PFSK-1 (cell line): ENCODE measurements at regions not wholly inside any gene's neighbourhood (a gene's known extent, or its start where the extent isn't known, plus 50 kb on each side); places are given as distances from the start of the nearest gene placed in this dataset.

Source experiments
- FOXP2 ChIP-seq: optimal IDR thresholded peaks from 2 replicates; pipeline ENCODE3; 2011; ENCODE audit warnings: borderline replicate concordance, control low read depth, inconsistent platforms; ENCODE audit not compliant: insufficient read depth; ENCODE audit errors: extremely low read length, extremely low read depth
- POLR2AphosphoS5 ChIP-seq: IDR thresholded peaks from 2 replicates; pipeline ENCODE4 v1.6.1; 2012; ENCODE audit warnings: low read depth, mild to moderate bottlenecking, control low read depth, low read length, moderate library complexity
- REST ChIP-seq, 2 experiments: IDR thresholded peaks; 2 replicates each; pipeline versions ENCODE4 v1.6.1 to v1.8.0; 2011 to 2012; ENCODE audit warnings: low read depth in 2 of 2, low read length in 2 of 2, control low read depth in 1 of 2, inconsistent platforms in 1 of 2, mild to moderate bottlenecking in 1 of 2, moderate library complexity in 1 of 2; ENCODE audit not compliant: insufficient read depth in 1 of 2
- SIN3A ChIP-seq: IDR thresholded peaks from 2 replicates; pipeline ENCODE4 v1.6.1; 2012; ENCODE audit warnings: mild to moderate bottlenecking, low read length, moderate library complexity, borderline replicate concordance; ENCODE audit not compliant: insufficient read depth
- TAF1 ChIP-seq: IDR thresholded peaks from 2 replicates; pipeline ENCODE4 v1.6.1; 2012; ENCODE audit warnings: low read length, control low read depth, borderline replicate concordance; ENCODE audit not compliant: insufficient read depth

GRCh38 chr18:2431806-2432205 is 139.5 kb downstream of the METTL4 start:
- no peak for TF ChIP-seq TAF1
- TF ChIP-seq POLR2AphosphoS5: no peak
- no peak for TF ChIP-seq FOXP2
- no peak for TF ChIP-seq REST (IDR thresholded peaks at IDR 0.05; ENCODE audit: insufficient read depth in 1 of 2, low read depth in 2 of 2, low read length in 2 of 2)
- no peak for TF ChIP-seq SIN3A

- TF ChIP-seq POLR2AphosphoS5 (no peak), FOXP2 (no peak), REST (IDR thresholded peaks at IDR 0.05; ENCODE audit: insufficient read depth in 1 of 2, low read depth in 2 of 2, low read length in 2 of 2) (no peak)
These were observed 137.9 kb downstream of the METTL4 start for GRCh38 chr18:2433366-2433765.

GRCh38 chr18:2441544-2441943 is 129.8 kb downstream of the METTL4 start:
- TF ChIP-seq REST (IDR thresholded peaks at IDR 0.05; ENCODE audit: insufficient read depth in 1 of 2, low read depth in 2 of 2, low read length in 2 of 2) (no peak), TAF1 (no peak), SIN3A (no peak), FOXP2 (no peak), POLR2AphosphoS5 (no peak)

GRCh38 chr18:2442006-2442405 is 129.3 kb downstream of the METTL4 start:
- TF ChIP-seq FOXP2 (no peak), POLR2AphosphoS5 (no peak)

- TF ChIP-seq POLR2AphosphoS5 (no peak), TAF1 (no peak), SIN3A (no peak), FOXP2 (no peak), REST (IDR thresholded peaks at IDR 0.05; ENCODE audit: insufficient read depth in 1 of 2, low read depth in 2 of 2, low read length in 2 of 2) (no peak)
These were observed 128.5 kb downstream of the METTL4 start for GRCh38 chr18:2442726-2443275.
